Cardiac fibroblast (primary cell): ENCODE measurements at regions not wholly inside any gene's neighbourhood (a gene's known extent, or its start where the extent isn't known, plus 50 kb on each side); places are given as distances from the start of the nearest gene placed in this dataset.

Source experiments
- DNase-seq, 2 donors: peaks; one replicate each; pipeline versions ENCODE4 v3.0.0 to v3.0.0-alpha.2; 2010; ENCODE audit warnings: low read depth in 2 of 2
- H3K4me3 ChIP-seq, 2 donors: replicated peaks in 1 of 2; 1 replicate in 1 of 2; 2 replicates in 1 of 2; pipeline ENCODE4 v1.5.1; 2011; ENCODE audit warnings: low read depth in 2 of 2, low read length in 2 of 2, mild to moderate bottlenecking in 2 of 2, moderate library complexity in 1 of 2
- CTCF ChIP-seq: IDR thresholded peaks from one replicate; pipeline ENCODE4 v1.5.1; 2011; ENCODE audit warnings: low read depth, mild to moderate bottlenecking, low read length, inconsistent platforms

- DNase-seq: no peak
- no peak overlapping the region for H3K4me3 ChIP-seq
- no peak for TF ChIP-seq CTCF
Measured at GRCh38 chr4:164215113-164215741, 538.7 kb upstream of the SMIM31 start.

- TF ChIP-seq CTCF: no peak
- H3K4me3 ChIP-seq: no peak overlapping the region
- DNase-seq: peak in 1 of 2 donors; percentile 9
Measured at GRCh38 chr4:164221631-164222030, 532.3 kb upstream of the SMIM31 start.

- no peak for TF ChIP-seq CTCF
- H3K4me3 ChIP-seq: no peak overlapping the region
Measured at GRCh38 chr4:164224871-164225270, 529.1 kb upstream of the SMIM31 start.

GRCh38 chr4:164229255-164229654 lies 524.7 kb upstream of the SMIM31 start:
- H3K4me3 ChIP-seq: no peak overlapping the region
- DNase-seq: no peak
- no peak for TF ChIP-seq CTCF

More at GRCh38 chr4:164224871-164225270, 529.1 kb upstream of the SMIM31 start:
- no peak for DNase-seq

GRCh38 chr4:164239433-164239832 lies 514.5 kb upstream of the SMIM31 start:
- TF ChIP-seq CTCF: no peak
- no peak for DNase-seq
- H3K4me3 ChIP-seq: no peak overlapping the region

GRCh38 chr4:164239976-164240375 lies 514.0 kb upstream of the SMIM31 start:
- H3K4me3 ChIP-seq: no peak overlapping the region
- no peak for DNase-seq
- no peak for TF ChIP-seq CTCF

- H3K4me3 ChIP-seq: no peak overlapping the region
- no peak for TF ChIP-seq CTCF
- no peak for DNase-seq
Measured at GRCh38 chr4:164251257-164251656, 502.7 kb upstream of the SMIM31 start.
